IMR-90 (cell line): ENCODE measurements at regions not wholly inside any gene's neighbourhood (a gene's known extent, or its start where the extent isn't known, plus 50 kb on each side); places are given as distances from the start of the nearest gene placed in this dataset.

Experiments
- ATAC-seq: fragments of 200-7000 bp; cut with Tn5 transposase; 2 replicates; pipeline ENCODE4 v1.9.1; 2020; ENCODE audit warnings: low read depth, mild to moderate bottlenecking, moderate library complexity
- BruUV-seq: library from RNA; stranded (reverse); fragments of 400-500 nt; replicated peaks from 2 replicates; lab custom pipeline; 2021; lab: Mats Ljungman, UMichigan
- CTCF ChIA-PET: fragments of 300-600 bp; formaldehyde crosslinking; extraction: SDS; loops from one replicate; lab custom pipeline; 2021; ENCODE audit warnings: antibody characterized with exemption; lab: Yijun Ruan, JAX
- POLR2A ChIA-PET: fragments of 300-600 bp; sonication (Branson Sonifier 250); formaldehyde crosslinking; loops from one replicate; lab custom pipeline; 2022; ENCODE audit warnings: antibody characterized with exemption; ENCODE audit not compliant: unreplicated experiment; lab: Charles Lee
- DNase-seq: peaks from one replicate; pipeline ENCODE4 v3.0.0; 2013
- H2AFZ ChIP-seq: replicated peaks from 2 replicates; pipeline ENCODE3; 2013; ENCODE audit warnings: low read length, mild to moderate bottlenecking; ENCODE audit not compliant: poor library complexity
- H2AK5ac ChIP-seq: 2 replicates; pipeline ENCODE4 v1.6.1; 2013; ENCODE audit warnings: low read depth, low read length, inconsistent platforms
- H2AK9ac ChIP-seq: replicated peaks from 2 replicates; pipeline ENCODE3; 2013; ENCODE audit warnings: mild to moderate bottlenecking, low read depth, low read length, moderate library complexity; ENCODE audit not compliant: poor library complexity
- H2BK120ac ChIP-seq: 2 replicates; pipeline ENCODE4 v1.6.1; 2013; ENCODE audit warnings: low read depth, low read length, inconsistent platforms
- H2BK15ac ChIP-seq: 3 replicates; pipeline ENCODE4 v1.6.1; 2013; ENCODE audit warnings: low read depth, low read length, inconsistent platforms
- H2BK20ac ChIP-seq: 2 replicates; pipeline ENCODE4 v1.6.1; 2013; ENCODE audit warnings: low read depth, mild to moderate bottlenecking, inconsistent platforms, low read length, moderate library complexity
- H2BK5ac ChIP-seq: 2 replicates; pipeline ENCODE4 v1.6.1; 2013; ENCODE audit warnings: mild to moderate bottlenecking, low read depth, low read length, inconsistent platforms; ENCODE audit not compliant: poor library complexity, severe bottlenecking
- H3K14ac ChIP-seq: replicated peaks from 2 replicates; pipeline ENCODE4 v1.6.1; 2013; ENCODE audit warnings: low read depth, low read length, inconsistent platforms
- H3K18ac ChIP-seq: 2 replicates; pipeline ENCODE4 v1.6.1; 2013; ENCODE audit warnings: low read depth, low read length, control low read depth
- H3K23ac ChIP-seq: 2 replicates; pipeline ENCODE4 v1.6.1; 2013; ENCODE audit warnings: low read depth, low read length, inconsistent platforms
- H3K27ac ChIP-seq: 2 replicates; pipeline ENCODE4 v1.5.1; 2013; ENCODE audit warnings: mild to moderate bottlenecking, control low read depth, low read length; ENCODE audit not compliant: insufficient read depth
- H3K27me3 ChIP-seq: 2 replicates; pipeline ENCODE4 v1.6.1; 2013; ENCODE audit warnings: low read length; ENCODE audit not compliant: control insufficient read depth, insufficient read depth
- H3K36me3 ChIP-seq: 2 replicates; pipeline ENCODE4 v1.6.1; 2013; ENCODE audit warnings: low read length, mixed read lengths; ENCODE audit not compliant: control insufficient read depth, insufficient read depth
- H3K4ac ChIP-seq: 2 replicates; pipeline ENCODE4 v1.6.1; 2013; ENCODE audit warnings: low read depth, low read length, inconsistent platforms
- H3K4me1 ChIP-seq: 2 replicates; pipeline ENCODE4 v1.6.1; 2013; ENCODE audit warnings: low read length, mixed read lengths; ENCODE audit not compliant: control insufficient read depth, insufficient read depth
- H3K4me2 ChIP-seq: 2 replicates; pipeline ENCODE4 v1.6.1; 2013; ENCODE audit warnings: low read depth, mild to moderate bottlenecking, control low read depth, low read length, moderate library complexity
- H3K4me3 ChIP-seq: 2 replicates; pipeline ENCODE4 v1.5.1; 2013; ENCODE audit warnings: low read depth, mild to moderate bottlenecking, control low read depth, low read length, moderate library complexity; ENCODE audit not compliant: insufficient read depth
- H3K56ac ChIP-seq: 2 replicates; pipeline ENCODE4 v1.6.1; 2013; ENCODE audit warnings: low read length, inconsistent platforms; ENCODE audit not compliant: insufficient read depth; ENCODE audit errors: extremely low read depth
- H3K79me1 ChIP-seq, 2 experiments: 2 replicates each; pipeline ENCODE4 v1.6.1; 2013; ENCODE audit warnings: low read length in 2 of 2, inconsistent platforms in 1 of 2, low read depth in 1 of 2
- H3K9ac ChIP-seq: 2 replicates; pipeline ENCODE4 v1.6.1; 2013; ENCODE audit warnings: low read depth, low read length, control low read depth
- H3K9me1 ChIP-seq: 2 replicates; pipeline ENCODE4 v1.6.1; 2013; ENCODE audit warnings: low read length, inconsistent platforms; ENCODE audit not compliant: insufficient read depth
- H3K9me3 ChIP-seq: 2 replicates; pipeline ENCODE4 v1.6.1; 2013; ENCODE audit warnings: low read length; ENCODE audit not compliant: control insufficient read depth, insufficient read depth
- H4K20me1 ChIP-seq: 2 replicates; pipeline ENCODE4 v1.6.1; 2013; ENCODE audit warnings: low read length, inconsistent platforms; ENCODE audit not compliant: insufficient read depth
- H4K5ac ChIP-seq: 2 replicates; pipeline ENCODE4 v1.6.1; 2013; ENCODE audit warnings: mild to moderate bottlenecking, low read depth, low read length, control low read depth
- H4K8ac ChIP-seq, 2 experiments: 2 replicates each; pipeline ENCODE4 v1.6.1; 2013; ENCODE audit warnings: low read depth in 2 of 2, low read length in 2 of 2, control low read depth in 1 of 2, inconsistent platforms in 1 of 2
- H4K91ac ChIP-seq: 2 replicates; pipeline ENCODE4 v1.6.1; 2013; ENCODE audit warnings: low read depth, low read length, inconsistent platforms; ENCODE audit not compliant: insufficient read depth
- BHLHE40 ChIP-seq: fragments of 150-350 bp; IDR thresholded peaks from 2 replicates; pipeline ENCODE4 v1.6.1; 2016; ENCODE audit warnings: mild to moderate bottlenecking, low read depth, low read length
- CEBPB ChIP-seq: IDR thresholded peaks from 2 replicates; pipeline ENCODE4 v1.6.1; 2012; ENCODE audit warnings: low read depth, low read length, improper control_type of control experiment
- CTCF ChIP-seq: conservative IDR thresholded peaks from 2 replicates; pipeline ENCODE4 v1.5.1; 2012; ENCODE audit warnings: mild to moderate bottlenecking, low read depth, low read length, improper control_type of control experiment
- ELK1 ChIP-seq: fragments of 150-350 bp; IDR thresholded peaks from 2 replicates; pipeline ENCODE4 v1.6.1; 2016; ENCODE audit warnings: low read depth, mild to moderate bottlenecking, low read length, moderate library complexity, borderline replicate concordance
- FOS ChIP-seq: fragments of 150-350 bp; IDR thresholded peaks from 2 replicates; pipeline ENCODE4 v1.6.1; 2016; ENCODE audit warnings: low read depth, low read length
- MAFK ChIP-seq: IDR thresholded peaks from 2 replicates; pipeline ENCODE4 v1.6.1; 2012; ENCODE audit warnings: low read depth, low read length, improper control_type of control experiment
- MAZ ChIP-seq: IDR thresholded peaks from 2 replicates; pipeline ENCODE4 v1.6.1; 2012; ENCODE audit warnings: low read depth, mild to moderate bottlenecking, low read length, improper control_type of control experiment, moderate library complexity, borderline replicate concordance
- MXI1 ChIP-seq: IDR thresholded peaks from 2 replicates; pipeline ENCODE4 v1.6.1; 2012; ENCODE audit warnings: low read depth, mild to moderate bottlenecking, low read length, moderate library complexity, borderline replicate concordance
- NFE2L2 ChIP-seq: fragments of 150-350 bp; IDR thresholded peaks from 2 replicates; pipeline ENCODE4 v1.6.1; 2016; ENCODE audit warnings: low read depth, mild to moderate bottlenecking, low read length
- POLR2A ChIP-seq: IDR thresholded peaks from 2 replicates; pipeline ENCODE4 v1.6.1; 2012; ENCODE audit warnings: mild to moderate bottlenecking, low read depth, low read length
- RAD21 ChIP-seq: IDR thresholded peaks from 2 replicates; pipeline ENCODE4 v1.6.1; 2012; ENCODE audit warnings: low read length, improper control_type of control experiment
- RFX5 ChIP-seq: IDR thresholded peaks from 2 replicates; pipeline ENCODE4 v1.8.0; 2012; ENCODE audit warnings: low read depth, mild to moderate bottlenecking, low read length, moderate library complexity
- SMC3 ChIP-seq: fragments of 150-350 bp; IDR thresholded peaks from 2 replicates; pipeline ENCODE4 v1.6.1; 2016; ENCODE audit warnings: low read depth, mild to moderate bottlenecking, antibody characterized with exemption, low read length, moderate library complexity
- USF2 ChIP-seq: fragments of 150-350 bp; IDR thresholded peaks from 2 replicates; pipeline ENCODE4 v1.6.1; 2017; ENCODE audit warnings: mild to moderate bottlenecking, antibody characterized with exemption, low read length, low read depth
- WGBS, 2 experiments: methylation state at CpG; one replicate each; pipeline versions ENCODE4 v1.1.5 to v1.1.7; 2013; ENCODE audit warnings: missing lambda C conversion rate in 2 of 2; ENCODE audit not compliant: insufficient read length in 1 of 2; ENCODE audit errors: extremely low coverage in 2 of 2; 5-methylcytosine and 5-hydroxymethylcytosine counted together
- dilution Hi-C: fragments of 300-500 bp; cut with HindIII; formaldehyde crosslinking; loops from one replicate; pipeline ENCODE4 v1.14.3; 2018; ENCODE audit warnings: low sequenced_read_pairs; ENCODE audit not compliant: unreplicated experiment
- in situ Hi-C: fragments of 300-500 bp; cut with MboI; formaldehyde crosslinking; loops from 3 replicates; pipeline ENCODE4 v1.14.3; 2019; ENCODE audit warnings: low sequenced_read_pairs, inconsistent platforms, mixed read lengths
- intact Hi-C: fragments of 100-400 bp; cut with micrococcal nuclease; formaldehyde crosslinking; loops from 2 replicates; pipeline ENCODE4 v1.10.0; 2022

- H3K4me3 ChIP-seq, result no peak overlapping the region
- peak overlapping the region; percentile 28; the same call in 1 of the 2 replicates for H3K4ac ChIP-seq
- no peaks in the 10 kb centered on the region for H4K20me1 ChIP-seq
- no peaks in the 10 kb centered on the region for H3K79me1 ChIP-seq
- CTCF ChIA-PET, result no interaction called here
- intact Hi-C loops, result no loop called here
- peaks cover 8% of the 10 kb centered on the region for H3K27me3 ChIP-seq
- H3K4me1 ChIP-seq, result peaks cover 18% of the 10 kb centered on the region
- peaks cover 3% of the 10 kb centered on the region; the same call in 1 of the 2 replicates for H3K9me3 ChIP-seq
- in situ Hi-C loops, result loop anchor here (25.0 kb wide), 2 partner anchors 677 to 948 kb away; no protein-coding TSS in a partner anchor
- H3K4me2 ChIP-seq, result peak overlapping the region; percentile 45; the same call in 1 of the 2 replicates
- H4K8ac ChIP-seq, result no peak overlapping the region
- POLR2A ChIA-PET, result no interaction called here
- no peak overlapping the region for H2BK120ac ChIP-seq
- DNase-seq (no peak), ATAC-seq (no peak; the same call in 1 of the 2 replicates)
- H2AK9ac ChIP-seq, result no peak overlapping the region
- H3K23ac ChIP-seq, result no peak overlapping the region
- peak overlapping the region; percentile 6; the same call in 1 of the 2 replicates for H4K91ac ChIP-seq
- 0 out of 2 replicates have a peak overlapping the region, but pooled peaks have one; percentile 66 for H3K18ac ChIP-seq
- peaks cover 3% of the 10 kb centered on the region; the same call in 1 of the 2 replicates for H3K9me1 ChIP-seq
- BruUV-seq, result no TSS peak
- no peak overlapping the region for H2AFZ ChIP-seq
- peak overlapping the region; percentile 61 for H2BK5ac ChIP-seq
- WGBS, 2 experiments, result no CpG with 5 or more reads among the region's 5 CpGs
- no peak overlapping the region for H2BK15ac ChIP-seq
- no peak overlapping the region for H2BK20ac ChIP-seq
- no peak overlapping the region for H2AK5ac ChIP-seq
- peak overlapping the region; percentile 8 for H4K5ac ChIP-seq
- H3K27ac ChIP-seq, result peak overlapping the region; percentile 69
- H3K36me3 ChIP-seq, result no peaks in the 10 kb centered on the region
- H3K14ac ChIP-seq, result no peak overlapping the region
- H3K9ac ChIP-seq, result no peak overlapping the region
- no peak overlapping the region for H3K56ac ChIP-seq
- dilution Hi-C loops, result no loop called here
- TF ChIP-seq BHLHE40, result no peak
- no peak for TF ChIP-seq MAZ
- no peak for TF ChIP-seq MXI1
- TF ChIP-seq RFX5, result no peak
- TF ChIP-seq CEBPB, result no peak
- no peak for TF ChIP-seq CTCF
- TF ChIP-seq POLR2A, result no peak
- TF ChIP-seq MAFK, result no peak
- TF ChIP-seq NFE2L2, result no peak
- TF ChIP-seq RAD21, result no peak
- TF ChIP-seq USF2, result no peak
- TF ChIP-seq ELK1, result no peak
- TF ChIP-seq SMC3, result no peak
- TF ChIP-seq FOS, result no peak
Measured at GRCh38 chr2:120685066-120685973, 50.3 kb upstream of the GLI2 start.
